Ectodermal cell (in vitro differentiated cells): ENCODE measurements at regions not wholly inside any gene's neighbourhood (a gene's known extent, or its start where the extent isn't known, plus 50 kb on each side); places are given as distances from the start of the nearest gene placed in this dataset.

Experiments
- H3K27ac ChIP-seq: 2 replicates; pipeline ENCODE4 v1.7.0; 2013; ENCODE audit warnings: mild to moderate bottlenecking, low read depth, low read length; ENCODE audit not compliant: insufficient read depth, poor library complexity, severe bottlenecking
- H3K27me3 ChIP-seq: 2 replicates; pipeline ENCODE4 v1.7.0; 2013; ENCODE audit warnings: mild to moderate bottlenecking, low read length; ENCODE audit not compliant: insufficient read depth, control insufficient read depth, poor library complexity, severe bottlenecking
- H3K36me3 ChIP-seq: one replicate; pipeline ENCODE4 v1.7.0; 2013; ENCODE audit warnings: low read length; ENCODE audit not compliant: control insufficient read depth, insufficient read depth
- H3K4me1 ChIP-seq: one replicate; pipeline ENCODE4 v1.7.0; 2013; ENCODE audit warnings: low read length; ENCODE audit not compliant: control insufficient read depth, insufficient read depth
- H3K4me3 ChIP-seq: 2 replicates; pipeline ENCODE4 v1.7.0; 2013; ENCODE audit warnings: low read depth, low read length, control low read depth; ENCODE audit not compliant: insufficient read depth
- H3K9me3 ChIP-seq: 2 replicates; pipeline ENCODE4 v1.7.0; 2013; ENCODE audit warnings: mild to moderate bottlenecking, low read length, moderate library complexity; ENCODE audit not compliant: control insufficient read depth
- WGBS, 2 experiments: methylation state at CpG; one replicate each; pipeline ENCODE4 v1.1.7; 2013; ENCODE audit warnings: missing lambda C conversion rate in 2 of 2; 5-methylcytosine and 5-hydroxymethylcytosine counted together

- WGBS, 2 experiments: 96 to 97% methylated on average over 3 of the region's 3 CpGs
- Histone ChIP-seq H3K9me3 (no peaks in the 10 kb centered on the region), H3K27me3 (no peaks in the 10 kb centered on the region), H3K27ac (no peak overlapping the region), H3K4me3 (no peak overlapping the region), H3K4me1 (no peaks in the 10 kb centered on the region), H3K36me3 (no peaks in the 10 kb centered on the region)
Observed at GRCh38 chr2:144265654-144266053, 254.3 kb downstream of the ZEB2 start.

GRCh38 chr2:144261966-144262365 is 258.0 kb downstream of the ZEB2 start:
- H3K27ac ChIP-seq: no peak overlapping the region
- no peak overlapping the region for H3K4me3 ChIP-seq
- 60 to 87% methylated on average over 1 to 2 of the region's 2 CpGs for WGBS, 2 experiments
- no peaks in the 10 kb centered on the region for H3K4me1 ChIP-seq
- no peaks in the 10 kb centered on the region for H3K9me3 ChIP-seq
- H3K27me3 ChIP-seq: no peaks in the 10 kb centered on the region
- H3K36me3 ChIP-seq: no peaks in the 10 kb centered on the region

GRCh38 chr2:144261336-144261735 is 258.6 kb downstream of the ZEB2 start:
- Histone ChIP-seq H3K9me3 (no peaks in the 10 kb centered on the region), H3K4me1 (no peaks in the 10 kb centered on the region), H3K36me3 (no peaks in the 10 kb centered on the region), H3K4me3 (no peak overlapping the region), H3K27me3 (no peaks in the 10 kb centered on the region), H3K27ac (no peak overlapping the region)
- 60 to 79% methylated on average over 1 to 2 of the region's 2 CpGs for WGBS, 2 experiments

- no peaks in the 10 kb centered on the region for H3K36me3 ChIP-seq
Observed at GRCh38 chr2:144259332-144259731, 260.6 kb downstream of the ZEB2 start.

GRCh38 chr2:144258154-144258553 is 261.8 kb downstream of the ZEB2 start:
- Histone ChIP-seq H3K4me3 (no peak overlapping the region), H3K36me3 (no peaks in the 10 kb centered on the region), H3K27ac (no peak overlapping the region), H3K9me3 (no peaks in the 10 kb centered on the region), H3K4me1 (no peaks in the 10 kb centered on the region), H3K27me3 (no peaks in the 10 kb centered on the region)
- WGBS, 2 experiments: 93% methylated on average over 2 of the region's 2 CpGs

More at GRCh38 chr2:144259332-144259731, 260.6 kb downstream of the ZEB2 start:
- no peak overlapping the region for H3K27ac ChIP-seq
- H3K27me3 ChIP-seq: no peaks in the 10 kb centered on the region
- 93 to 97% methylated on average over 6 of the region's 6 CpGs for WGBS, 2 experiments
- H3K9me3 ChIP-seq: no peaks in the 10 kb centered on the region
- no peaks in the 10 kb centered on the region for H3K4me1 ChIP-seq
- no peak overlapping the region for H3K4me3 ChIP-seq

- WGBS, 2 experiments: 92 to 100% methylated on average over 1 of the region's 1 CpG
- Histone ChIP-seq H3K27ac (no peak overlapping the region), H3K27me3 (no peaks in the 10 kb centered on the region), H3K9me3 (peaks cover 5% of the 10 kb centered on the region), H3K4me3 (no peak overlapping the region), H3K4me1 (no peaks in the 10 kb centered on the region), H3K36me3 (peaks cover 4% of the 10 kb centered on the region)
Observed at GRCh38 chr2:144256996-144257707, 262.8 kb downstream of the ZEB2 start.

- no peaks in the 10 kb centered on the region for H3K4me1 ChIP-seq
- H3K27ac ChIP-seq: no peak overlapping the region
- H3K27me3 ChIP-seq: no peaks in the 10 kb centered on the region
- 94 to 97% methylated on average over 2 of the region's 2 CpGs for WGBS, 2 experiments
- peaks cover 4% of the 10 kb centered on the region for H3K36me3 ChIP-seq
- H3K9me3 ChIP-seq: peaks cover 5% of the 10 kb centered on the region
- no peak overlapping the region for H3K4me3 ChIP-seq
Observed at GRCh38 chr2:144254342-144255235, 265.3 kb downstream of the ZEB2 start.

- Histone ChIP-seq H3K4me3 (no peak overlapping the region), H3K36me3 (peaks cover 4% of the 10 kb centered on the region), H3K27me3 (no peaks in the 10 kb centered on the region), H3K9me3 (peaks cover 5% of the 10 kb centered on the region), H3K4me1 (no peaks in the 10 kb centered on the region), H3K27ac (no peak overlapping the region)
- WGBS, 2 experiments: 92% methylated on average over 4 of the region's 4 CpGs
Observed at GRCh38 chr2:144253743-144254142, 266.2 kb downstream of the ZEB2 start.

GRCh38 chr2:144252694-144253093 is 267.2 kb downstream of the ZEB2 start:
- Histone ChIP-seq H3K9me3 (peaks cover 5% of the 10 kb centered on the region), H3K27ac (no peak overlapping the region), H3K36me3 (peaks cover 4% of the 10 kb centered on the region), H3K4me3 (no peak overlapping the region), H3K27me3 (no peaks in the 10 kb centered on the region), H3K4me1 (no peaks in the 10 kb centered on the region)
- WGBS, 2 experiments: 100% methylated on average over 1 of the region's 1 CpG

- no peaks in the 10 kb centered on the region for H3K4me1 ChIP-seq
- H3K36me3 ChIP-seq: peaks cover 4% of the 10 kb centered on the region
- H3K4me3 ChIP-seq: no peak overlapping the region
- peaks cover 5% of the 10 kb centered on the region for H3K9me3 ChIP-seq
- 93 to 98% methylated on average over 3 to 4 of the region's 4 CpGs for WGBS, 2 experiments
- peak overlapping the region; percentile 26 for H3K27ac ChIP-seq
- H3K27me3 ChIP-seq: no peaks in the 10 kb centered on the region
Observed at GRCh38 chr2:144249035-144249637, 270.8 kb downstream of the ZEB2 start.
